Immature natural killer cell (primary cell): ENCODE measurements at regions not wholly inside any gene's neighbourhood (a gene's known extent, or its start where the extent isn't known, plus 50 kb on each side); places are given as distances from the start of the nearest gene placed in this dataset.
"Not testable (repeated sequence)": the region's sequence is repeated elsewhere in the genome, so short reads cannot be mapped to it uniquely, and the experiment has no call there.

Experiments used
- DNase-seq, 3 donors: peaks; one replicate each; pipeline ENCODE4 v3.0.0; 2022; ENCODE audit warnings: mixed read lengths in 1 of 3
- H3K27ac Mint-ChIP-seq, 6 donors: one replicate each; pipeline ENCODE4 v1.8.0; 2020; ENCODE audit warnings: mixed read lengths in 6 of 6, mild to moderate bottlenecking in 5 of 6, inconsistent platforms in 4 of 6, moderate library complexity in 3 of 6
- H3K27me3 Mint-ChIP-seq, 3 donors: one replicate each; pipeline ENCODE4 v1.8.0; 2020 to 2021; ENCODE audit warnings: low read depth in 3 of 3, mild to moderate bottlenecking in 3 of 3, mixed read lengths in 3 of 3, moderate library complexity in 3 of 3, inconsistent platforms in 1 of 3
- H3K36me3 Mint-ChIP-seq, 3 donors: one replicate each; pipeline ENCODE4 v1.8.0; 2020; ENCODE audit warnings: mixed read lengths in 3 of 3, inconsistent platforms in 2 of 3, mild to moderate bottlenecking in 2 of 3
- H3K4me1 Mint-ChIP-seq, 2 donors: one replicate each; pipeline ENCODE4 v1.8.0; 2020; ENCODE audit warnings: inconsistent platforms in 2 of 2, mild to moderate bottlenecking in 2 of 2, mixed read lengths in 2 of 2, moderate library complexity in 1 of 2
- H3K4me3 Mint-ChIP-seq, 5 donors: one replicate each; pipeline ENCODE4 v1.8.0; 2020; ENCODE audit warnings: mild to moderate bottlenecking in 5 of 5, mixed read lengths in 5 of 5, inconsistent platforms in 3 of 5, moderate library complexity in 3 of 5
- H3K9me3 Mint-ChIP-seq, 6 donors: one replicate each; pipeline ENCODE4 v1.8.0; 2020; ENCODE audit warnings: mild to moderate bottlenecking in 6 of 6, mixed read lengths in 6 of 6, inconsistent platforms in 4 of 6, moderate library complexity in 3 of 6

- no peak overlapping the region for H3K4me3 Mint-ChIP-seq
- H3K27ac Mint-ChIP-seq, result no peak overlapping the region
- H3K4me1 Mint-ChIP-seq, result no peaks in the 10 kb centered on the region
- H3K9me3 Mint-ChIP-seq, result no peaks in the 10 kb centered on the region
- H3K36me3 Mint-ChIP-seq, result no peaks in the 10 kb centered on the region
- H3K27me3 Mint-ChIP-seq, result no peaks in the 10 kb centered on the region
- no peak for DNase-seq
These were observed 1441.9 kb upstream of the FLRT2 start for GRCh38 chr14:84087986-84088531.

GRCh38 chr14:84090837-84091236, 1439.1 kb upstream of the FLRT2 start:
- Mint-ChIP-seq H3K4me1 (no peaks in the 10 kb centered on the region), H3K9me3 (no peaks in the 10 kb centered on the region), H3K36me3 (no peaks in the 10 kb centered on the region), H3K27ac (no peak overlapping the region), H3K27me3 (peaks cover 0 to 4% (median 0%) of the 10 kb centered on the region in 3 donors), H3K4me3 (no peak overlapping the region)
- no peak for DNase-seq

- Mint-ChIP-seq H3K27me3 (peaks cover 0 to 4% (median 0%) of the 10 kb centered on the region in 3 donors), H3K36me3 (no peaks in the 10 kb centered on the region), H3K9me3 (peaks cover 0 to 4% (median 2%) of the 10 kb centered on the region in 6 donors), H3K27ac (no peak overlapping the region), H3K4me1 (peaks cover 6 to 13% of the 10 kb centered on the region in 2 donors), H3K4me3 (no peak overlapping the region)
- no peak for DNase-seq
These were observed 1434.3 kb upstream of the FLRT2 start for GRCh38 chr14:84095681-84096080.

GRCh38 chr14:84098261-84098660, 1431.7 kb upstream of the FLRT2 start:
- DNase-seq, result no peak
- H3K9me3 Mint-ChIP-seq, result peaks cover 0 to 14% (median 4%) of the 10 kb centered on the region in 6 donors
- H3K27ac Mint-ChIP-seq, result no peak overlapping the region
- no peak overlapping the region for H3K4me3 Mint-ChIP-seq
- peaks cover 0 to 7% (median 0%) of the 10 kb centered on the region in 3 donors for H3K36me3 Mint-ChIP-seq
- H3K4me1 Mint-ChIP-seq, result peaks cover 6 to 13% of the 10 kb centered on the region in 2 donors
- peaks cover 0 to 7% (median 0%) of the 10 kb centered on the region in 3 donors for H3K27me3 Mint-ChIP-seq

DNA sequence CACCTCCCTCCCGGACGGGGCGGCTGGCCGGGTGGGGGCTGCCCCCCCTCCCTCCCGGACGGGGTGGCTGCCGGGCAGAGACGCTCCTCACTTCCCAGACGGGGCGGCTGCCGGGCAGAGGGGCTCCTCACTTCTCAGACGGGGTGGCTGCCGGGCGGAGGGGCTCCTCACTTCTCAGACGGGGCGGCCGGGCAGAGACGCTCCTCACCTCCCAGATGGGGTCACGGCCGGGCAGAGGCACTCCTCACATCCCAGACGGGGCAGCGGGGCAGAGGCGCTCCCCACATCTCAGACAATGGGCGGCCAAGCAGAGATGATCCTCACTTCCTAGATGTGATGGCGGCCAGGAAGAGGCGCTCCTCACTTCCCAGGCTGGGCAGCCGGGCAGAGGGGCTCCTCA, 1430.4 kb upstream of the FLRT2 start:
- peaks cover 0 to 14% (median 4%) of the 10 kb centered on the region in 6 donors for H3K9me3 Mint-ChIP-seq

DNA sequence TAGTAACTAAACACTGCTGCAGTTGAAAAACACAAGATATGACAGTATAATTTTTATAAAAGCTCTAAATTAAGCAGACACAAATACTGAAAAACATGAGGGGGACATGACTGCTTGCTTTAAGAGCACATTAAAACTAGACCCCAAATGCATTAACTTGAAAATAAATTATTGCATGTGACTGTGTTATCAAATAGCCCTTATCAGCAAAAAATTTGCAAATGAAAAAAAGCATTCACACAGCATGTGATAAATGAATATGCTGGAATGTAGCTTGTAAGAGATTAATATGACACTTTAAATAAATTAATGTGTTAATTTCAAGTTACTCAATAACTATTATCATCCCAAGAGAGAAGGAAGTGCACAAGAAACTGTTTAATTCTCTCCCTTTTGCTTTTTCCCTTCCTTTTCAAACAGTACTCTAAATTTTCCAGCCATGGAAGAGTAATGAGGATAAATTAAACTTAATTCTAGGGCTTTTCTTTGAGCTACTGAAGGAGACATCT, 1422.1 kb upstream of the FLRT2 start:
- Mint-ChIP-seq H3K27me3 (peaks cover 0 to 2% (median 0%) of the 10 kb centered on the region in 3 donors), H3K9me3 (peaks cover 0 to 11% (median 4%) of the 10 kb centered on the region in 6 donors), H3K27ac (no peak overlapping the region), H3K36me3 (peaks cover 0 to 3% (median 0%) of the 10 kb centered on the region in 3 donors), H3K4me1 (peaks cover 13 to 14% of the 10 kb centered on the region in 2 donors), H3K4me3 (no peak overlapping the region)
- DNase-seq, result no peak

More for the DNA sequence above, 1430.4 kb upstream of the FLRT2 start:
- not testable (repeated sequence) for H3K27ac Mint-ChIP-seq, H3K27me3 Mint-ChIP-seq, H3K4me3 Mint-ChIP-seq, DNase-seq, H3K36me3 Mint-ChIP-seq
- peaks cover 6 to 13% of the 10 kb centered on the region in 2 donors for H3K4me1 Mint-ChIP-seq

GRCh38 chr14:84108746-84109457, 1421.0 kb upstream of the FLRT2 start:
- Mint-ChIP-seq H3K27me3 (peaks cover 0 to 2% (median 0%) of the 10 kb centered on the region in 3 donors), H3K4me1 (peaks cover 13 to 14% of the 10 kb centered on the region in 2 donors), H3K36me3 (peaks cover 0 to 3% (median 0%) of the 10 kb centered on the region in 3 donors), H3K4me3 (no peak overlapping the region), H3K27ac (no peak overlapping the region), H3K9me3 (peaks cover 0 to 11% (median 4%) of the 10 kb centered on the region in 6 donors)
- DNase-seq, result no peak

- Mint-ChIP-seq H3K4me3 (no peak overlapping the region), H3K27ac (no peak overlapping the region), H3K36me3 (peaks cover 0 to 3% (median 0%) of the 10 kb centered on the region in 3 donors), H3K27me3 (peaks cover 0 to under 1% (median 0%) of the 10 kb centered on the region in 3 donors), H3K9me3 (peaks cover 0 to 9% (median 4%) of the 10 kb centered on the region in 6 donors), H3K4me1 (peaks cover 13 to 14% of the 10 kb centered on the region in 2 donors)
- no peak for DNase-seq
These were observed 1417.4 kb upstream of the FLRT2 start for GRCh38 chr14:84112589-84112988.

GRCh38 chr14:84125676-84126075, 1404.3 kb upstream of the FLRT2 start:
- no peaks in the 10 kb centered on the region for H3K4me1 Mint-ChIP-seq
- no peaks in the 10 kb centered on the region for H3K27me3 Mint-ChIP-seq
- DNase-seq, result no peak

GRCh38 chr14:84127495-84127894, 1402.4 kb upstream of the FLRT2 start:
- H3K36me3 Mint-ChIP-seq, result peaks cover 0 to 3% (median 0%) of the 10 kb centered on the region in 3 donors
- peaks cover 0 to 3% (median 0%) of the 10 kb centered on the region in 6 donors for H3K9me3 Mint-ChIP-seq
- H3K27ac Mint-ChIP-seq, result no peak overlapping the region
- no peak for DNase-seq
- no peak overlapping the region for H3K4me3 Mint-ChIP-seq
- no peaks in the 10 kb centered on the region for H3K27me3 Mint-ChIP-seq
- H3K4me1 Mint-ChIP-seq, result no peaks in the 10 kb centered on the region

More at GRCh38 chr14:84125676-84126075, 1404.3 kb upstream of the FLRT2 start:
- Mint-ChIP-seq H3K36me3 (peaks cover 0 to 3% (median 0%) of the 10 kb centered on the region in 3 donors), H3K4me3 (no peak overlapping the region), H3K27ac (no peak overlapping the region), H3K9me3 (peaks cover 0 to 3% (median 0%) of the 10 kb centered on the region in 6 donors)

DNA sequence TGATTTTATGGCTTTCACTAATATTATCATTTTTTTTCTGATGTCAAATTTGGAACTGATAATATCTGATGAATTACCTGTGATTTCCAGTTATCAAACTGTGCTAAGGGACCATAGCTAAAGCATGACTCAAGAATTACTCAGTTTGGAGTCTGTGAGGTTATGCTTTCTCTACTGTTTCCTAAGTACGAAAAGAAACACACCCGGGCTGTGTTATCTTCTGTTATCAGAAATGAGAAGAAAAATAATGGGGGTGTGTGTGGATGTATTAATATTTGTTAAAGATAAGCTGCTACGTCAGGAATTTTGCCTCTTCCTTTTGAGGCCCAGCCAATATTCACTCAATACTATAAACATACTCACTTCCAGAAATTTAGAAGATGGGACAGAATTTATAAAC, 1401.9 kb upstream of the FLRT2 start:
- no peak for DNase-seq
- Mint-ChIP-seq H3K4me3 (no peak overlapping the region), H3K27me3 (no peaks in the 10 kb centered on the region), H3K9me3 (peaks cover 0 to 3% (median 0%) of the 10 kb centered on the region in 6 donors), H3K4me1 (no peaks in the 10 kb centered on the region), H3K27ac (no peak overlapping the region), H3K36me3 (peaks cover 0 to 3% (median 0%) of the 10 kb centered on the region in 3 donors)

GRCh38 chr14:84129007-84129406, 1400.9 kb upstream of the FLRT2 start:
- no peaks in the 10 kb centered on the region for H3K27me3 Mint-ChIP-seq
- no peak overlapping the region for H3K27ac Mint-ChIP-seq
- H3K9me3 Mint-ChIP-seq, result peaks cover 0 to 9% (median 0%) of the 10 kb centered on the region in 6 donors
- peak overlapping the region in 1 of 5 donors; percentile 35 for H3K4me3 Mint-ChIP-seq
- DNase-seq, result no peak
- peaks cover 0 to 3% (median 0%) of the 10 kb centered on the region in 3 donors for H3K36me3 Mint-ChIP-seq
- H3K4me1 Mint-ChIP-seq, result no peaks in the 10 kb centered on the region

GRCh38 chr14:84129941-84130340, 1400.0 kb upstream of the FLRT2 start:
- Mint-ChIP-seq H3K27ac (no peak overlapping the region), H3K4me3 (no peak overlapping the region), H3K9me3 (peaks cover 0 to 10% (median 0%) of the 10 kb centered on the region in 6 donors), H3K36me3 (peaks cover 0 to 3% (median 0%) of the 10 kb centered on the region in 3 donors), H3K4me1 (no peaks in the 10 kb centered on the region), H3K27me3 (no peaks in the 10 kb centered on the region)
- DNase-seq, result no peak

DNA sequence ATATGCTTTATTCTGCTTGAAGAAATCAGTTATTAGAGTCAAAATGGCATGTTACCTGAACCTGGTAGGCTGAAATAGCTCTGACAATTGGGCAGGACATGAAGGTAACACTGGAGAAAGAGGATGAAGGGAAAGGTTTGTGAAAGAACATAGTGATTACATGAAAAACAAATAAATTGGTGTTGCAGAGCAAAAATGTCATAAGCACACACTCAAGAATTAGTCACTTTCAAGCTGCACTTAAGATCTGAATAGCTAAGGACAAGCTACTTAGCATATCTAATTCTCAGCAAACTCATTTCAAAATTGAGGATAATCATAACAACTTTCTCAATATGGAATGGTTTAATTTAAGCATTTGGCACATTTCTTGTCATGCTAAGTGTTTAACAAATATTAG, 1398.0 kb upstream of the FLRT2 start:
- peaks cover 0 to 3% (median 0%) of the 10 kb centered on the region in 3 donors for H3K36me3 Mint-ChIP-seq
- H3K9me3 Mint-ChIP-seq, result peaks cover 0 to 20% (median 0%) of the 10 kb centered on the region in 6 donors
- no peak overlapping the region for H3K27ac Mint-ChIP-seq
- H3K27me3 Mint-ChIP-seq, result no peaks in the 10 kb centered on the region
- H3K4me1 Mint-ChIP-seq, result no peaks in the 10 kb centered on the region
- H3K4me3 Mint-ChIP-seq, result no peak overlapping the region
- no peak for DNase-seq
